Activated CD4-positive, alpha-beta T cell treated with anti-CD3 and anti-CD28 coated beads, Interleukin-2, amount 50 U/mL, for 16 hours (primary cell): ENCODE measurements at regions not wholly inside any gene's neighbourhood (a gene's known extent, or its start where the extent isn't known, plus 50 kb on each side); places are given as distances from the start of the nearest gene placed in this dataset.

Experiments used
- DNase-seq: peaks from one replicate; pipeline ENCODE4 v3.0.0-alpha.2; 2020

DNA sequence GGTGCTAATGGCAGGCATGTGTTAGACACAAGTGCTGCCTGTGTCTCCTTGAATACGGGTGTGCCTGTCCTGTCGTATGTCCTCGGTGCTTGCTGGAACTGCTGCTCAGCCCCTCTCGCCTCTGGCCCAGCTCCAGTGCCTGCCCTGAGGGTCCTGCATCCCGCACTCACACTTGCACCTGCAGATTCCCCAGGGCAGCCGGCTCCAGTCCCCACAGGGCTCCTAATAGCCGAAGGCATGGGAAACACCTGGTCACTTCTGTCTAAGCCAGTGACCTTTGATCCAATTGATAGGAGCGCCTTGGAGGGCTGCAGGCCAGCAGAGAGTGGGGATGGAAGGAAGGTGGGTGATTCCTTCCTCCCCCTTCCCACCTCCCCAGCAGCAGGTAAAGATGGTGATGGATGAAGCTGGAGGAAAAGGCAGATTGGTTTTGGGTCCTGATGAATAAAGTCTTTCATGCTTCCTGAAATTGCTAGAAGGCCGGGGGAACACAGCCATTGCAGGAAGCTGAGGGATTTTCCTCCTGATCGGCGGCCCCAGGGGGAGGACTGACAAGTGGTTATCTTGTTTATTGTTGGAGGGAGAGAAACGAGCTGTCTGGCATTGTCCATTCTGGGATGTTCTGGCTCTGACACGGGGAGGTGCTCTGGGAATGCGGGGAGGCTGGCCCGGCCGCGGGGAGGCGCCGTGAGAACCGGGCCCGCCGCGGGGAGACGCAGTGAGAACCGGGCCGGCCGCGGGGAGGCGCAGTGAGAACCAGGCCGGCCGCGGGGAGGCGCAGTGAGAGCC is 110.9 kb upstream of the B3GAT1 start:
- DNase-seq = no peak

DNA sequence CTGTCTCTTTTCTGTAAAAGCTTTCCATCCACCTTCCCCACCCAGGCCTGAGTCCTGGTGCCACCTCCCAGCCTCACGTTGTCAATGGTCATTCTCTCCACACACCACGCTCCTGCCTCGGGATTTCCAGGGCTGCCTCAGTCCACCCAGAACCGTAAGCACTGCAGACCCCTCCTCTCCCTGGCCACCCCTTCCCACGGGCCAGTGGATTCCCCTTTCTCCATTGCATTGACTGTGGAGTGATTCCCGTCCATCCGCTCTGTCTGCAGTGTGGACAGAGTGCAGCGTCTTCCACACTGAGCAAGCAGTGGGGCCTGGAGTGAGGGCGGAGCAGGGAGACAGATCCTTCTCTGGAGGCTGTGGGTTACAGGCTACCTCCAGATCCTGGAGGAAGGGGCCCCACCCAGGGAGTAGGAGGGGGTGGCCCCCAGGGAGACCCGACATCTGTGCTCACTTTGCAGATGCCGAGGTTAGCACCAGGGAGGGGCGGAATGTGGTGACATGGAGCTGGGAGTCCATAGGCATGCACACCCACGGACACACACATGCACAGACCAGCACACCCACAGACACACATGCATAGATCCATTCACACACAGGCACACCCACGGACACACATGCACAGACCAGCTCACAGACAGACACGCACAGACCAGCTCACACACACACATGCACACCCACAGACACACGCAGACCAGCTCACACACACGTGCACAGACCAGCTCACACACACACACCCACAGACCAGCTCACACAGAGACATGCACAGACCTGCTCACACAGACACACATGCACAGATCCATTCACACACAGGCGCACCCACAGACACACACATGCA is 109.6 kb upstream of the B3GAT1 start:
- no peak for DNase-seq

DNA sequence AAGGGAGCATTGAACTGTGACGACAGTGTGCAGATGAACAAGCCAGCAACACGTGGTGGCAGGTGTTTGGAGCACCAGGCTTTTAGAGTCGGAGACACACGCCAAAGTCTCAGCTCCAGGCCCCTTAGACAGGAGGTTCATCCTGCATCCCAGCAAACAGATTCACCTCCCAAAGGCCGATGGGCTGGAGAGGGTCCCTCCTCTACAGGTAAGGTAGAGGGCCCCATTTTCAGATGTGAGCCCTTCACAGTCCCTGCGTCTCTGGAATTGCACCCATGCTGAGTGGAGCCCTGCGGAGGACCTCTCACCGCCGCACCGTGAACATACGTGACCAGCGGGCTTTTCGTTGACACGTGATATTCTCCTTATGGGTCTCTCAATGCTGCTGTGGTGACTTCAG is 109.0 kb upstream of the B3GAT1 start:
- DNase-seq = no peak

DNA sequence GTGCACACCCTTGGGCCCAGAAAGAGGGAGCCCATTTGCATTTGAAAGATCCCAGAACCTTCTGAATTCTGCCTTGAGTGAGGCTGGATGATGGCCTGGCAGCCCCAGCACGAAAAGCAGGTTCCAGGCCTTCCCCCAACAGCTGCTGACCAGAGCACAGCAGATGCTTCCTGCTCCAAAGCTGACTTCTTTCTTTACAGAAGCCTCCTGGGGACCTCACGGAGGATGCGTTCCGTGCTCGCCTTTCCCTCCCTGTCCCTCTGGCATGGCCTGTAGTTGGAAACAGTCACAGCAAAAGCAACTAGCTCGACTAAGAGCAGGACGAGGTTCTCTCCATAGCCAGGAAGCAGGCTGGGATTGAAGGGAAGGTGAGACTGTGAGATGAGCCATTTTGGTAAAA is 107.7 kb upstream of the B3GAT1 start:
- DNase-seq = no peak

DNA sequence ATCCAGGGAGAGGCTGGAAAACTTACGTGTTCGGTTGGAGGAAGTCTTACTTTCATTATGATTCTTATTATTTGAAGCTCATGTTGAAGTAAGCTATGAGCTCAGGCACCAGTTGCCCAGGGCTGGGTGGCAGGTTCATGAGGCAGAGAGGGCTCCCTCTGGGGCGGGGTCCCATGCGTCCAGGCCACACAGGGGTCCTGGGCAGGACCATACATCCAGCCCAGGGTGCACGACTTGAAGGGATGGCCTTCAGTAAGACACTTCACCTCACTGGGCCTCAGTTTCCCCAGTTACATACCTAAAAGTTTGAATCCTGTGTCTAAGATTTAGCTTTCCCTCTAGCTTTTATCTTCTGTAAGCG is 107.3 kb upstream of the B3GAT1 start:
- DNase-seq = no peak

DNA sequence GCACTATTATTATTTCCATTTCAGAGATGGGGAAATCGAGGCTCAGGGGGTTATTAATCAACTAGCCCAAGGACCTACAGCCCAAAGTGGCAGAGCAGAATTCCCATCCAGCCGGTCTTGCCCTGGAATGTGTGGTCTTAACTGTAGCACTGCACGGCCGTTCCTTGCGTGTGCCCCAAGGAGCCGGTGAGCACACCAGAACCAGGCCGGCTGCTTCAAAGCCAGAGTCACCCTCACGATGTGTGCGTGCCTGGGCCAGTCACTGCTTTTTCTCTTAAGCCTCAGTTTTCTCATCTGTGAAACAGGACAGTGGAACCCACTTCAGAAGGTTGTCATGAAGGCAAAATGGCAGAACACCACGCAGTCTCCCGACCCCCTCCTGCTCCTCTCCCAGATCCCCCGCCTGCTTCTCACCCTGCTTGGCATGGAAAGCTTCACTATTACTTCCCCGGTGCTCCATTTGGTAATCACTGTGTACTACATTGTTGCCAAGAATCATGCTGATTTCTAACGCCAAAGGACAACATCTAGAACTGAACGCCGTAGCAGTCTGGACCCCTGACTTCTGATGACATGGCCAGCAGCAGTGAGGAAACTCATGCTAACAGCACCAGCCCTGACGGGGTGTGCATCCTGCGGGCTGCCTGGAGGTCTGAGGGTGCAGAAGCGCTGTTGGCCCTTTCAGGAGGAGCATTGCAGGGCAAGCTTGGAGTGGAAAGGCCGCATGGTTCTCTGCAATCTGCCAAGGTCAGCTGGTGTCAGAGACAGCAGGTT is 106.8 kb upstream of the B3GAT1 start:
- DNase-seq = no peak

DNA sequence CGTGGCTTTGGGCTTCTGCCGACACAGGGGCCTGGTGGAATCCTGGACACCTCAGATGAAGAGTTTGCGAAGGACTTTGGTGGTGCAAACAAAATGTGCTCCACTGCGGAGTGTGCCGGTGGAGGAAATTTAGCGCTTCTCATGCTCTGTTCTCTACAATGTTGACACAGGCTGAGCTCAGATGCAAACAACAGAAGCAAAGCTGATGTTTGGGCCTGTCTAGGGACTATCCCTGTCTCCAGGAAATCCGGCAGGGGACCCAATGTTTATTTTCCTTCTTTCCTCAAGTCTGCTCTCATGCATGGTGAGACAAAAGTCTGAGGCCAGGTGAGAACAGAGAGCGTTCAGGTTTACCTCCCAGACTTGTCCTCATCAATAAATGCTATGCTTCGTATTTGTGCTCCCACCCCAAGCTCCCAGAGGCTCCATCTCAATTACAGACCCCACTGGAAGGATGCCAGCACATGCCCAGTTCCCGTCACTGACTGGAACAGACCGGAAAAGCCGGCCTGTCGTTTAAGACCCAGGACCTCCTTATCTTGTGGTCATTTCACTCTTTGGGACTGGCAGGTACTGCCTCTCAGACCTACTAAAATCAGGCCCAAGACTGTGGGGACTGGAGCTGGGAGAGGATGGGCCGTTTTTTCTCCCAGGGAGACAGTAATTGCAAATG is 105.7 kb upstream of the B3GAT1 start:
- DNase-seq = no peak

DNA sequence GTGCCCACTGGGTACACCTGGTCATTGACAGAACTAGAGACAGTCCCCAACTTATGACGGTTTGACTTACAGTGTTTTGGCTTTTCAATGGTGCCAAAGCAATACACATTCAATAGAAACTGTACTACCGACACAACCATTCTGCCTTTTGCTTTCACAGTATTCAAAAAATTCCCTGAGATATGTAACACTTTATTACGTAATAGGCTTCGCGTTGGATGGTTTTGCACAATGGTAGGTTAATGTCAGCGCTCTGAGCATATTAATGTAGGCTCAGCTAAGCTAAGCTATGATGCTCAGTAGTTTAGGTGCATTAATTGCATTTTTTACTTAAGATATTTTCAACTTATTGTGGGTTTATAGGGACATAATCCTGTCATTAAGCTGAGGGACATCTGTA is 105.1 kb upstream of the B3GAT1 start:
- no peak for DNase-seq

DNA sequence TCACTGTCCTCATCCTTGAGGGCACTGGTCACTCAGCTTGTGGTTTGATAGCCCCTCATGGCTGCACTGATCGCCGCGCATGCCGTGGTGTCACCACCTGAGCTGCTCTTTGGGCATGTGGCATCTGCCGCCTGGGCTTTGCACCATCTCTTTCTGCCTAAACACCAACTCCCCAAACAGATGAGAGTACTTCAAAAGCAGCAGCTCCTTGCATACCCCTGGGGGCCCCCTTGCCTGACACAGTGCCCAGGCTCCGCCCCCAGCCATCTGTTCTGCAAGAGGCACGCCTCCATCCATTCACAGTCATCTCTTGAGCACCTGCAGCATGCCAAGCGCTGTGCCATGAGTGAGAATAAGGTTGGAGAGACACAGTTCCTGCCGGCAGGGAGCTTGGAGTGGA is 104.5 kb upstream of the B3GAT1 start:
- no peak for DNase-seq

DNA sequence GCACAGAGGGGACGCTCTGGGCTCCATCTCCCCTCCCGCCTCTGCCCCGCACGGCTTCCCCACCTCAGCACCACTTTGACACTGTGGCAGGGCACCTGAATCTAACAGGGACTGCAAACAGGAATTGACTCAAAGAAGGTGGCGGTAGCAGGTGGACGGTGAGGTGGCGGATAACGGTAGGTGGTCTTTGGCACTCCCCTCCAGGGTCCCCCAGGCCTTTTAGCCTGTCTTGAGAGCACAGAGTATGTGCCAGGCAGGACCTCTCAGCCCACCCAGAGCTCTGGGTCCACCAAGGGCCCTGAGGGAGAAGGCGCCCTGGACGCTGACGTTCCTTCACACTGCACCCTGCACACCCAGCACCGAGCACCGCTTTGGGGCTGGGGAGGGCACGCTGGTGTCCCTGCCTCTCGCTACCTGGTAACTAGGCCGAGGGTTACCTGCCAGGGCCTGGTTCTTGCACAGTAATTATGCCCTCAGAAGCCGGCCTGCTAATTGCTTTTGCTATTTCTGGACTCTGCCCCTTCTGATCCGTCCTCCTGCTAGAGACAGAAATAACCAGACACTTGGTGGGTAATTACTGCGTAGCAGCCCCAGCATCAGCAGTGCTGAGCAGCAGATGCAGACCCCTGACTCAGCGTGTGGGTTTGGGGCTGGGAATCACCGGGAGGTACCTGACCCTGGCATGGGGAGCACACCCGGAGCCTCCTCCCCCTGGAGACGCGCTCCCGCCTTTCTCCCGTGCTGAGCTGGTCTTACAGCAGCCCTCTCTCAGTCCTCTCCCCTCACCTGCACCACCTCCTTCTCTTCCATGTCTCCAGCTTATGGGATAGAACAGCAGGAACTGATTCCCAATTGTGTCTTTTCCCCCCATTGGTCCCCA is 103.3 kb upstream of the B3GAT1 start:
- no peak for DNase-seq

DNA sequence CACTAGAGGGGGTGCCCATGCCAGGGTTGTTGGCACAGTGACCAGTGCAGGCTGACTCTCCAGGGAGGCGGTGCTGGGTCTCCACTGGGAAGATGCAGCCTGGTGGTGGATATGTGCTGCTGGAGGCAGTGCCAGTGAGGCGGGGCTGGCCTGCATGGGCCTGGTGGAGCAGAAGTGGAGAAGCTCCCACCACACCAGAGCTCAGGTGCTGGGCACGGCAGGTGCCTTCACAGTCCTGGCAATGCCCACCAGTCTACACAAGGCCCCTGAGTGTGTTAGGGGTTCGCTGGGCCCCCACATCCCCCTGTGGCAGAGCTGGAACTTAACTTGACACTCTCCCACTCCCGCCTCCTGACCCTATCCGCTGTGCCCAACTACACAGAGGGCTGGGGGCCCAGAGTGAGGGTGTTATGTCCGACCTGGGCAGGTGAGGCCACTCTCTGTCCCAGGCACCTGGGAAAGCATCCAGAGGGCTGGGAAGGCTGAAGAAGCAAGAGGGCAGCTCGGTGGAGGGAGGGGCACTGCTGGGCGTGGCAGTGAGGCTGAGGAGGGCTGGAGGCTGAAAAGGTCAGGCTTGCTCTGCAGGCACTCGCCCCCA is 102.4 kb upstream of the B3GAT1 start:
- no peak for DNase-seq

DNA sequence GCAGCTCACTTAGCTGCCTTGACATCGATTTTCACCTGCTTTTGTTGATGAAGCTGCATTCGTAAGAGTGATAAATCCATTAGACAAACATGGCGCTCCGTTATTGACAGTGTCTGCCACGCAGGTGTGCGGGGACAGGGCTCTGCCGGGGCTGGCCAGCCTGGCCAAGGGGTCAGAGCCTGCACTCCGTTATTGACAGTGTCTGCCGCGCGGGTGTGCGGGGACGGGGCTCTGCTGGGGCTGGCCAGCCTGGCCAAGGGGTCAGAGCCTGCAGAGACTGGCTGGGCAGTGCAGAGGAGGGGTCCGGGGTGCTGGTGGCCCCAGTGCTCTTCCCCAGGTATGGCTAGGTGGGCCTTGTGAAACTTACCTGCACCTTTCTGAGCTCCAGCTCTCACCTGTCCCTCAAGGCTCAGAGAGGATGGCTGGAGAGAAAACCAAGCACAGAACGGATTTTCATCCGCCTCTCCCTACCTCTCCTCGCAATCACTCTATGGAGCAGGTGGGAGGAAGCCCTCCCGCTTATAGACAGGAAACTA is 101.6 kb upstream of the B3GAT1 start:
- no peak for DNase-seq

DNA sequence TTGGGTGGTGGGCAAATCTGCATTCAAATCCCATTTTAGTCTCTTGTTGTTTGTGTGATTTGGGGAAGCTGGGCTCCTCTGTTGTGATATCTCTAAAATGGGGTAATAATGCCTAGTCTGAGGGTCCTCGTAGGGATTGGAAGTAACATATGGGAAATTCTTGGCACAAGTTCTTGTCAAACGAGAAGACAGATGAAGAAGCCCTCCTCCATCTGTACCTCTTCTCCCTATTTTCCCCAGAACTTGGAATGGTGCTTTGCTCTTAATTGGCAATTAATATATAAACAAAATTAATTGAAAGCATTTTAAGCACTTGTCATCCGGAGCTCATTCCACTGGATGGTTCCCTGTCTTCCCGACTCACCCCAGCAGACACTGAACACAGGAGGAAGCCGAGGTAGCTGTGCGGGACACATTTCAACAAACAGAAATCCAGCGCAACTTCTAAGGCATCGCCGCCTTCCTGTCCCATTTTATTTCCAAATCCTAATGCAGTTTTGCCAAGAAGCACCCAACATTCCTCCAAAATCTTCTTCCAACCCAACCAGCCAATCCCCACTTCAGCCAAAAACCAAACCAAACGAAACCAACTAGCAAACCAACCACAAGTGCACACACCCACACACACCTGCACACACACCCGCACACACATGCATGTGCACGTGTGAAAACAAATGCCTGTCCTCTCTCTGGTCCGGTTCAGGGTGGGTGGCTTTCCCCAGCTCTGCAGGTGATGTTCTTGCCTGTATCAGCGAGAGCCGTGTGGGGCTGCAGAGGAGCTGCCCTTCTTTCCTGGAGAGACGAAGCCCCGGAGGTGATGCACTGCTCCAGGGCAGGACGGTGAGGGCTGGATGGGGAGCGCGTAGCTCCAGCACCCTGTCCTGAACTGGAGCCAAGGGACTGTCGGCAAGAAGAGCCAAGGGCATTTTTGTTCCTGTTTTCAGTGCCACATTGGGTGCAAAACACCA is 100.8 kb upstream of the B3GAT1 start:
- no peak for DNase-seq

DNA sequence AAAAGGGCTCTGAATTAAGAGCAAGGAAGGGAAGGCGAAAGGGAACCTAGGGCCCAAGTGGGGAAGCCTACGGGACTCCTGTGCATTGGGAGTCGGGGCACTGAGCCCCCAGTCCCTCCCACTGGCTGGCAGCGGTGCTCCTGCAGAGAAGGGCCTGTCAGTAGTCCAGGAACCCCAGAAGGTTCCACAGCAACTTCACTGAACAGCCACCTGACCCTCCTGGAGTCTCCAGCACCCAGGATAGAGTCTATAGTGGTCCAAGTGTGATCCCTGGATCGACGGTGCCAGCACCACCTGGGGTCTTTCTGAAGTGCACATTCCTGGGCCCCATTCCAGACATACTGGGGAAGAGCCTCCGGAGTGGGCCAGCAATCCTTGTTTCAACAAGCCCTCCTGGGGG is 100.0 kb upstream of the B3GAT1 start:
- no peak for DNase-seq

DNA sequence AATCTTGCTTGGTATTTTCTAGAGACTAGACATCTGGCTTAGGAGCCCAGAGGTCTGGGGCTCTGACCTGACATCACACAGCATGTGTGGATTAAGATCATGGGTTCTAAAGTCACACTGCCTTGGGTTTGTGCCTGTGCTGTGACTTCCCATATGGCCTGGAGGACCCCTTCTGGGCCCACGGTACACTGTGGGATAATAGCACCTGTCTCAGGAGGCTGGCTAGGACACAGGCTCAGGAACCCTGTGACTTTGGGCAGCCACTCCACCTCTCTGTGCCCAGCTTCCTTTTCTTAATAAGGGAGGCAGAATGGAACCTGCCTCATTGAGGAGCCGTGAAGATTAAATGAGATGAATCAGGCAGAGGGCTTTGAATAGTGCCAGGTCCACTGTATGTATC is 99.2 kb upstream of the B3GAT1 start:
- no peak for DNase-seq

DNA sequence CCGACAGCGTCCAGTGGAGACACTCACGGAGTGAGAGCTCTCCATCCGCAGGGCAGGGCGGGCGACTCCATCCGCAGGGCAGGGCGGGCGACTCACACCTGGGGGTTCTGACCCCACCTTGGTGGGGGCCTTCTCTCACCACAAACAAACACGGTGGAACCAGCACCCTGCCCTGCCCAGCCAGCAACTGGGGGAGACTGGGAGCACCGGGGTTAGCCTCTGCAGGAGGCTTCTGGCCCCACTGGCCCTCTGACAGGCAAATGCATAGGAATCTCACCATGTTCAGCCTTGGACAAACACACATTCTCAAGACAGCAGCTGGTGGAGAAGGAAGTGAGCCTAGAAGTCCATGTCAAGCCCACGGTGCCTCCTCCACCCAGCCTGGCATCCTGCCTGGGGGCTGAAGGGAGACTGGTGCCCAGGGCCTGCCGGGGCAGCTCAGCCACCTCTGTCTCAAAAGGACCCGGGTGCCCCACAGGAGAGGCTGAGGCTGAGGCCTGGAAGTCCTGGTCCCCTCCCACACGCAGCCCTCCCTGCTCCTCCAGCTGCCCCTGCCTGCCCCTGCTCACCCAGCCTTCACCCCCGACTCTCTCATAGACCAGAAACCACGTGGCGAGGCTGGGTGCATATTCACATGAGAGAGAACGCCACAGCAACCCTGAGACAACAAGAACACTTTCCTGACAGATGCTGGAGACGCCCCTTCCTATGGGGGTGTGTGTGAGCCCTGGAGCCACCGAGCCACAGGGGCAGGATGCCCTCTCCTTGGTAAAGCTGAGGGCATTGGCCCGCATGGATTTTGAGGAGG is 98.4 kb upstream of the B3GAT1 start:
- DNase-seq = no peak

DNA sequence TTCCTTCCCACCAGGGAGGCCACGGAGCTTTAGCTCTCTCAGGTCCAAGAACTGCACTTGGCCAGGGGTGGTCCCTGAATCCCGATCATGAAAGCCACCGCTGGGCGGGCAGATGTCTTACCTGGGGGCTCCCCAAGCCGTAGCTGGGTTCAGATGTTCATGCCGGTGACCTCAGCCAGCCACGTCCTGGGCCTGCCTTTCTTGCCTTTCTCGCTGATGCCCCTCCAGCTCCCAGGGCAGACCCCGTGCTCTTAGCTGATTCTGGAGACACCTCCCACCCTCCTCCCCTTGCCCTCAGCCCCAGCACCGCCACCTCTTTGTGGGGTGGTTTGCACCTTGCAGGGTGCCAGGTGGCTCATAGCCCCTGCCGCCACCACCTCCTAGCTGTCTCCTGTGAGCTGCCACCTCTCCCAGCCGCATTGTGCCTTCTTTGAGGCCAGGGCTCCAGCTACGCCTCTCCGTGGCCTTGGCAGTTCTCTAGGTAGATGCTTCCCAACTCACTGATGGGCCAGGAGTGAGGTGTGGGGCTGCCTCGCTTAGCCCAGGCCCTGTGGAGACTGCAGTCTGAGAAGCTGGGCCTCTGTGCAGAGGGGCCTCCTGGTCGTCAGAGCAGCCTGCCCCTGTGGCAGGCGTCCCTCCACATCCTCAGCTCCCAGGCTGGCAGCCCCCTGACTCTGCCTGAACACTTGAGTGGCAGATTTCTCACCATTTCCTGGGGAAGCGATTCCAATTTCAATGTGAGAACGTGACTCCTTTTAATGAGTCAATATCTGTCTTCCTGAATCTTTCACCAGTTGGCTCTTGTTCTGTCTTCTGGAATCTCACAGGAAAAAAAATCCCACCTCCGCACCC is 97.6 kb upstream of the B3GAT1 start:
- DNase-seq = no peak
